Esophagus (tissue), 2 donors: ENCODE measurements at regions not wholly inside any gene's neighbourhood (a gene's known extent, or its start where the extent isn't known, plus 50 kb on each side); places are given as distances from the start of the nearest gene placed in this dataset.

Experiments used
- H3K27ac ChIP-seq, 2 donors: one replicate each; pipeline ENCODE4 v1.5.1; 2013; ENCODE audit warnings: low read depth in 2 of 2, mild to moderate bottlenecking in 2 of 2, inconsistent platforms in 1 of 2, low read length in 1 of 2, moderate library complexity in 1 of 2
- H3K27me3 ChIP-seq, 2 donors: one replicate each; pipeline ENCODE4 v1.6.1; 2013; ENCODE audit warnings: low read length in 2 of 2, control low read depth in 1 of 2, mild to moderate bottlenecking in 1 of 2; ENCODE audit not compliant: insufficient read depth in 2 of 2, control insufficient read depth in 1 of 2
- H3K36me3 ChIP-seq, 2 donors: one replicate each; pipeline ENCODE4 v1.6.1; 2013; ENCODE audit warnings: low read length in 1 of 2; ENCODE audit not compliant: control insufficient read depth in 2 of 2, insufficient read depth in 2 of 2
- H3K4me1 ChIP-seq, 2 donors: one replicate each; pipeline ENCODE4 v1.6.1; 2013; ENCODE audit warnings: low read length in 1 of 2; ENCODE audit not compliant: control insufficient read depth in 2 of 2, insufficient read depth in 2 of 2
- H3K4me3 ChIP-seq, 2 donors: one replicate each; pipeline ENCODE4 v1.5.1; 2013; ENCODE audit warnings: low read length in 2 of 2, mild to moderate bottlenecking in 2 of 2, low read depth in 1 of 2, moderate library complexity in 1 of 2
- H3K9me3 ChIP-seq, 2 donors: one replicate each; pipeline ENCODE4 v1.6.1; 2013; ENCODE audit warnings: mild to moderate bottlenecking in 2 of 2, low read depth in 1 of 2, low read length in 1 of 2, moderate library complexity in 1 of 2; ENCODE audit not compliant: control insufficient read depth in 2 of 2, insufficient read depth in 1 of 2
- WGBS, 2 donors: extraction: QIAGEN DNeasy Blood & Tissue Kit; methylation state at CpG; one replicate each; pipeline ENCODE4 v1.1.7; 2013; 5-methylcytosine and 5-hydroxymethylcytosine counted together
- donor health status: healthy with polysubstance abuse.
- donor health status: Bipolar disorder and iron deficiency.

DNA sequence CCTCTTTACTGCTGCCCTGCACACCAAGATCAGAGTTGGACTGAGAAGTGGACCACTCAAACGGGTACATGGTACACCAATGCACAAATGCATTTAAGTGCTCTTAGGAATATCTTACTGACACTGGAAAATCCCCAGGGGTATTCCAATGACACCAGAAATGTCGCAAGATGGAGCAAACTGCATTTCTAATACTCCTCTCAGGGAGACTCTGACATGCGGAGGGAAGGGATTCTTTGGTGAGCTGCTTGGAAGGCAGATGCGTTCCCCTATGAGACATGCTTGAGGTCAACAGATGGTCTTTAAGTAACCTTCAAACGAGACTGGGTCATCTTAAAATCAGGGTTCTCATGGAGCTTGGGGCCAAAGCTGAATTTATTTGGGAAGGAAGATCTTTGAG lies 521.8 kb upstream of the TCF4 start:
- Histone ChIP-seq H3K36me3 (no peaks in the 10 kb centered on the region), H3K27ac (no peak overlapping the region), H3K27me3 (no peaks in the 10 kb centered on the region), H3K4me1 (no peaks in the 10 kb centered on the region), H3K4me3 (no peak overlapping the region), H3K9me3 (no peaks in the 10 kb centered on the region)
- WGBS, 2 donors: 83 to 92% methylated on average over 5 of the region's 5 CpGs

DNA sequence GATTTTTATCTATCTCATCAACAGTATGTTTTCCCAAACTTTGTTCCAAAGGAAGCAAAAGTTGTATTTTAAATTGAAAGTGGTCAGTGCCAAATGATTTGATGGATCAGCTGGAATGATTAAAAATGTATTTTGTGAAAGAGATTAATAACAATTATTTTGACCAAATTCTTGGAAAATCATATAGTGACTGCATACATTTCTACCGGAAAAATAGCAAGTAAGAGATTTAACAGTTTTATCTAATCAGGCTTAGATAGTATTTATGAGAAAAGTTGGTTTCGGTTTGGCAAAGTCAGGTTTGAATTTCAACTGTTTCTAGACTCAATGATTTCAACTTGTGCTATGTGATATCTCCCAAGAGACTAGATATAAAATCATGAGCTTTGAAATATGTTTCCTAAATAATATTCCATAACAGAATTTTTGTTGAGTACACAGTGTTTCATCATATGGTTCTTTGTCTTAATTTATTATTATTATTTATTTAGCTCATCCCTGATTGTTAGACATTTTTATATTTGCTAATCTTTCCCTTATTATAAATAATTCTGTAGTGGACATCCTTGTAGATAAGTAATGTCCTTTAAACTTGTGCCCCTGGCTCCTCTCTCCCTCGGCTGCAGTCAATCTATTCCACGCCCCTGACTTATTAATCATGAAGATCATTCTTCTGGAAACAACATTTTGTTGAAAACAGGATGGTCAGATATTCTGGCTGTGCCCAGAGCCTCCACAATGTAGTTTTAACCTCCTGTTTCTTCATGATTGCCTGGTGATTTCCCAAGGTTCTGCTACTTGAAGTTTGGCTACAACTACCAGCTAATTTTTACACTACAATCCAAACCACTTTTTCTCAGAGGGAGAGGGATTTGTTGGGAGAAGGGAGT lies 520.7 kb upstream of the TCF4 start:
- H3K4me3 ChIP-seq: no peak overlapping the region
- no peaks in the 10 kb centered on the region for H3K4me1 ChIP-seq
- no peak overlapping the region for H3K27ac ChIP-seq
- no peaks in the 10 kb centered on the region for H3K27me3 ChIP-seq
- no peaks in the 10 kb centered on the region for H3K36me3 ChIP-seq
- H3K9me3 ChIP-seq: no peaks in the 10 kb centered on the region
- WGBS, 2 donors: 76 to 87% methylated on average over 4 of the region's 4 CpGs

DNA sequence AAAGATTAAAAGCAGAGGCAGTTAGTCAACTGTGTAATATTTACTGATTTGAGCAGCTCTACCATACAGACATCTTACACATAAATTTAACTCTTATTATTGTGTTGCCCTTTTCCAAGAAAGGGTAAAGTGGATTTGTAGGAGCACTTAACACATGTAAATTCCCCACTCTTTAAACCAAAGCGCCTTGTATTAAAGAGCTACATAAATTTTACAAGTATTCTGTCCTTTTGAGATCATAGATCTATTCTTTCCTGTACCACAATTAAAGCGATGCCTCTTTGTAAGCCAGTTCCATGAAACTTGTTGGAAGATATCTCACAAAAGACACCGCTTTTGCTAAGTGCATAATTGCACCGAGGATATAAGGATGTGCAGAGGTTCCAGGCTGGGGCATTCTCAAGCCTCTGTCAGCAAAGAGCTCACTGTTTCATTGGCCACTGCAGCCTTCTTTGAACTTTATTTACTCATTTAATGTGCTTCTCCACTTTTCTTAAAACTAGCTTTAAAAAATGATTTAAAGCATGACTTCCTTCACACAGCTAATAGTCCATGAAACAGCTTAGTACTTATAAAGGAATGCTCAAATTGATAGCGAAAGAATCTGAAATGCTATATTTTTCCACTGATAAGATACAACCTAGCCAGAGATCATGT lies 520.0 kb upstream of the TCF4 start:
- Histone ChIP-seq H3K27me3 (no peaks in the 10 kb centered on the region), H3K9me3 (no peaks in the 10 kb centered on the region), H3K36me3 (no peaks in the 10 kb centered on the region), H3K27ac (no peak overlapping the region), H3K4me1 (no peaks in the 10 kb centered on the region), H3K4me3 (no peak overlapping the region)
- WGBS, 2 donors: 87 to 89% methylated on average over 5 of the region's 5 CpGs

GRCh38 chr18:56100090-56100722 lies 512.2 kb upstream of the TCF4 start:
- Histone ChIP-seq H3K4me3 (no peak overlapping the region), H3K27ac (no peak overlapping the region), H3K27me3 (no peaks in the 10 kb centered on the region), H3K36me3 (no peaks in the 10 kb centered on the region), H3K9me3 (no peaks in the 10 kb centered on the region), H3K4me1 (no peaks in the 10 kb centered on the region)
- WGBS, 2 donors: 85 to 89% methylated on average over 6 of the region's 6 CpGs

- Histone ChIP-seq H3K9me3 (no peaks in the 10 kb centered on the region), H3K4me1 (no peaks in the 10 kb centered on the region), H3K27ac (no peak overlapping the region), H3K36me3 (no peaks in the 10 kb centered on the region), H3K27me3 (no peaks in the 10 kb centered on the region), H3K4me3 (no peak overlapping the region)
- 82 to 88% methylated on average over 5 of the region's 5 CpGs for WGBS, 2 donors
These were observed 509.6 kb upstream of the TCF4 start for GRCh38 chr18:56097621-56098020.

- H3K27ac ChIP-seq: no peak overlapping the region
- no peaks in the 10 kb centered on the region for H3K4me1 ChIP-seq
- H3K27me3 ChIP-seq: no peaks in the 10 kb centered on the region
- H3K36me3 ChIP-seq: no peaks in the 10 kb centered on the region
- 76 to 81% methylated on average over 4 of the region's 4 CpGs for WGBS, 2 donors
- no peak overlapping the region for H3K4me3 ChIP-seq
- no peaks in the 10 kb centered on the region for H3K9me3 ChIP-seq
These were observed 508.9 kb upstream of the TCF4 start for GRCh38 chr18:56096861-56097260.

DNA sequence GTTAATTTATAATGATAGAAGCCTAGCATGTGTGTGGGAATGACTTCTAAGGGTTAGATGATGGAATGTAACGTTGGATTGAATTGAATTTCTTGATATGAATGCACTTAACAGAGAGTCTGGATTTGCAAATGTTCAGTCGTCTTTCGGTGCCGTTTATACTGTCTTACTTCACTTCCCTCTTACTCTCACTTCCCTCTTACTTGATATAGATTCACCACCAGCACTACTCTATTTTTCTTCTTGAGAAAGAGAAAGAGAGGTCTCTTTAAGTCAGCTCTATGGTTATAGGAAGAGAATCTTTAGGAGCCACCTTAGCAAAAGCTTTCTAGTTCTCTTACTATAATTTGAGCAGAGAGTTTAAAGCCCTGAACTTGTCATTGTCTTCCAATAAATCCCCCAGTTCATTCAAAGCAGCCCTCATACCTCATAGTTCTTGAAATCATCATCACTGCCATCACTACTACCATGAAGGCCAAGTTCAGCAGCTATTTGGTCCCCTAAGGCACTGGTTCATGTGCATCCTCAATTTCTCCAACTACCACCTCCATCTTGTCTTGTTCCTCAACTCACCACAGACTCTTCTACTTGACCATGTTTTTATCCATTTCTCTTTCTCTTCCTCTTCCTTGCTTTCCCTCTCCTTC lies 501.7 kb upstream of the TCF4 start:
- Histone ChIP-seq H3K27ac (no peak overlapping the region), H3K4me1 (no peaks in the 10 kb centered on the region), H3K36me3 (no peaks in the 10 kb centered on the region), H3K27me3 (no peaks in the 10 kb centered on the region), H3K4me3 (no peak overlapping the region), H3K9me3 (no peaks in the 10 kb centered on the region)
- 84 to 93% methylated on average over 4 of the region's 4 CpGs for WGBS, 2 donors

DNA sequence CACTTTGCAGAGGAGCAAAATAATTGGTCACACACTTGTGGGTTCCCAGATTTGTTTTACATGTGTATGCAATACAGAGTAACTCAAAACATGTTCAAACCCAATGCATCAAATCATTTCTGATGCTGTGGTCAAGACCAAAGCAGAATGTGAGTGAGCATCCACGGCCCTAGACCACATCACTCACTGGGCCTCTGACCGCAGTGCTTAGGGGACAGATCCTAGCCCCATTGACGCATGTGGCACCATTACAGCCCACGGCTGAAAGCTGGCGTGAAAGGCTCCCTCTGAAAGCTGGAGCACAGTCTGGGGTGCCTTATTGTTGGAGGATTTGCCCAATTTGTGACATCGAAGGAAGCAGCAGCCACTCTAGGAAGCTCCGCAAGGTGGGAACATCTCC lies 498.8 kb upstream of the TCF4 start:
- Histone ChIP-seq H3K4me3 (no peak overlapping the region), H3K36me3 (no peaks in the 10 kb centered on the region), H3K27me3 (no peaks in the 10 kb centered on the region), H3K4me1 (no peaks in the 10 kb centered on the region), H3K9me3 (no peaks in the 10 kb centered on the region), H3K27ac (no peak overlapping the region)
- 87 to 92% methylated on average over 7 of the region's 7 CpGs for WGBS, 2 donors

- Histone ChIP-seq H3K4me3 (no peak overlapping the region), H3K36me3 (no peaks in the 10 kb centered on the region), H3K27me3 (no peaks in the 10 kb centered on the region), H3K4me1 (no peaks in the 10 kb centered on the region), H3K27ac (no peak overlapping the region), H3K9me3 (no peaks in the 10 kb centered on the region)
- WGBS, 2 donors: 88 to 94% methylated on average over 4 of the region's 4 CpGs
These were observed 498.2 kb upstream of the TCF4 start for GRCh38 chr18:56086176-56086575.
